Astrocyte of the cerebellum (primary cell): ENCODE measurements at regions not wholly inside any gene's neighbourhood (a gene's known extent, or its start where the extent isn't known, plus 50 kb on each side); places are given as distances from the start of the nearest gene placed in this dataset.

Experiments used
- DNase-seq: peaks from one replicate; pipeline ENCODE4 v3.0.0-alpha.2; 2011; ENCODE audit warnings: low read depth
- H3K4me3 ChIP-seq: 2 replicates; pipeline ENCODE4 v1.5.1; 2011; ENCODE audit warnings: mild to moderate bottlenecking, low read depth, low read length, moderate library complexity
- CTCF ChIP-seq: IDR thresholded peaks from 2 replicates; pipeline ENCODE4 v1.5.1; 2012; ENCODE audit warnings: low read length, low read depth, moderate library complexity, mild to moderate bottlenecking; ENCODE audit errors: missing control alignments
- in situ Hi-C: cut with HindIII; loops from 2 replicates; pipeline ENCODE4 v1.10.0; 2017; ENCODE audit warnings: low sequenced_read_pairs

- no peak overlapping the region for H3K4me3 ChIP-seq
- no peak for DNase-seq
- in situ Hi-C loops, result no loop called here
- TF ChIP-seq CTCF, result no peak
Observed at GRCh38 chr5:119741691-119742090, 112.3 kb downstream of the FAM170A start.

GRCh38 chr5:119742311-119742710 is 113.0 kb downstream of the FAM170A start:
- no peak overlapping the region for H3K4me3 ChIP-seq
- no peak for DNase-seq
- no peak for TF ChIP-seq CTCF
- in situ Hi-C loops, result no loop called here

- no peak overlapping the region for H3K4me3 ChIP-seq
- in situ Hi-C loops, result no loop called here
- TF ChIP-seq CTCF, result peak; percentile 22
- DNase-seq, result no peak
Observed at GRCh38 chr5:119743927-119744326, 114.6 kb downstream of the FAM170A start.

- no peak for TF ChIP-seq CTCF
- no peak for DNase-seq
- in situ Hi-C loops, result no loop called here
- H3K4me3 ChIP-seq, result no peak overlapping the region
Observed at GRCh38 chr5:119745976-119746375, 116.6 kb downstream of the FAM170A start.

GRCh38 chr5:119746984-119747383 is 117.6 kb downstream of the FAM170A start:
- no peak for DNase-seq
- in situ Hi-C loops, result no loop called here
- H3K4me3 ChIP-seq, result no peak overlapping the region
- TF ChIP-seq CTCF, result no peak

GRCh38 chr5:119750887-119751733 is 121.8 kb downstream of the FAM170A start:
- no peak for TF ChIP-seq CTCF
- no peak overlapping the region for H3K4me3 ChIP-seq

GRCh38 chr5:119751734-119752094 is 122.4 kb downstream of the FAM170A start:
- in situ Hi-C loops, result no loop called here

More at GRCh38 chr5:119750887-119751733, 121.8 kb downstream of the FAM170A start:
- in situ Hi-C loops, result no loop called here
- no peak for DNase-seq

More at GRCh38 chr5:119751734-119752094, 122.4 kb downstream of the FAM170A start:
- no peak overlapping the region for H3K4me3 ChIP-seq
- no peak for DNase-seq
- no peak for TF ChIP-seq CTCF
